GM19455 (cell line): ENCODE measurements at regions not wholly inside any gene's neighbourhood (a gene's known extent, or its start where the extent isn't known, plus 50 kb on each side); places are given as distances from the start of the nearest gene placed in this dataset.

Source experiments
- ATAC-seq: cut with Tn5 transposase; IDR thresholded peaks from one replicate; pipeline ENCODE4 v1.9.1; 2021; ENCODE audit not compliant: unreplicated experiment

GRCh38 chr15:46489276-46489675 is 854.4 kb downstream of the SQOR start:
- ATAC-seq: no peak

- ATAC-seq: no peak
These were observed 861.8 kb downstream of the SQOR start for GRCh38 chr15:46496491-46497115.

DNA sequence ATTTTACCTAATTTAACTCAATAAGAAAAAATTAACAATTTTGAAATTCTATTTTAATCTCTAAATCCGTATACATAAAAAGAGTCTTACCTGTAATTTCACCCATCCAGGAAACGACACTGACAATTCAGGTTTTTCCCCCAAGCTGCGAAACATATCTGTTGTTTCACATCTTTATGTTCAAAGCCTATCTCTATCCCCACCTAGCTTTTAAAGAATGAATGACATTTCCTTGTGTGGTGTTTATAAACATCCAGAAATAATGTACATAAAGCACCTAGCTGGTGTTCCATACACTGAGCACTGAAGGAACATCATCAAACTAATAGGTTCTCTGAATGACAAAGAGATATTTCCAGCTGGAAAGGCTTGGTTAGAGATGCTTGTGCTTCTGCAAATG is 867.8 kb downstream of the SQOR start:
- ATAC-seq: no peak

DNA sequence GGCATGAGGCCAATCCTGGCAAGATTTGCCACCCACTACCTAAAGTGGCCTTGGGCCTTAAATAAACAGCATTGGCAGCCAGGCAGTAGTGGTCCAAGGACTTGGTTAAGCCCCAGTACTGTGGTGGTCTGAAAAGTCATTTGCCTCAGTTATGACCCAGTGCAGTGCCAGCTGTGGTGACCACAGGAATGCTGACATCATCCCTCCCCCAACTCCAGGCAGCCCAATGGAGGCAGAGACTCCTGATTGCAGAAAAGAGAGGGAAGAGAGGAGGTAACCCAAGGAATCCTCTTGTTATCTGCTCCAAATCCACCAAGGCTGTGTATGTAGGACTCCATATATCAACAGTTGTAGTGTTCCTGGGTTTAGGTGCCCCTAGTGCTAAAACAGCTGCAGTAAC is 883.6 kb downstream of the SQOR start:
- ATAC-seq: no peak

- ATAC-seq: no peak
These were observed 888.9 kb downstream of the SQOR start for GRCh38 chr15:46523701-46524100.

DNA sequence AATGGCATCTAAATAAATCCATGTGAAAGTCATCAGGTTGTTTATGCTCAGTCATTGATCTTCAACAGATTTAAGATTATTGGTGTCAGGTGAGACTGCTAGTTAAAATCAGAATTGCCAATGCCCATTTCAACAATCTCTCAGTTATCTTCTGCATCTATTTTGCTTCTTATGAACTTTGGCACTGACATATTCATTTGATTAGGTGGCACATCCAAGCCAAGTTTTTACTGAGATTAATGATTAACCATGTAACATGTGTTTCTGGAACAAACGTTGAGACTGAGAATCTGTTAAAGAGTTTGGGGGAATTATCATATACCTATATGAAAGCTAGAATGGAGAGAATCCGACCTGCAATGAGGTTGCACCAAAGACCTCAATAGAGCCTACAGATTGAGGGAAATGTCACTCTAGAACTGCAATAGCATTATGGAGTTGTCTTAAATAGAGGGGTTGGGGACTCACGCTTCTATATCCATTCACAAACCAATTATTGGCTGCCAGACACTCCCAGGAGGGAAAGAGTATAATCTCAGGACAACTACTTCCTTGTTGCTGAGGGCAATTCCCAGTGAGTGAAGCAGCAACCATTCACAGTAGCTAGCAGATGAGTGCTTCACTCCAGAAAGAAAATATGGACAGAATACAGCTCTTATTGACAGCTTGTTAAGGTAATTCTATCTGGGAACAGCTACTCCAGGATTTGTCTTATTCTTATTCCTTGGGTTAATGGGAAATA is 891.3 kb downstream of the SQOR start:
- ATAC-seq: no peak

DNA sequence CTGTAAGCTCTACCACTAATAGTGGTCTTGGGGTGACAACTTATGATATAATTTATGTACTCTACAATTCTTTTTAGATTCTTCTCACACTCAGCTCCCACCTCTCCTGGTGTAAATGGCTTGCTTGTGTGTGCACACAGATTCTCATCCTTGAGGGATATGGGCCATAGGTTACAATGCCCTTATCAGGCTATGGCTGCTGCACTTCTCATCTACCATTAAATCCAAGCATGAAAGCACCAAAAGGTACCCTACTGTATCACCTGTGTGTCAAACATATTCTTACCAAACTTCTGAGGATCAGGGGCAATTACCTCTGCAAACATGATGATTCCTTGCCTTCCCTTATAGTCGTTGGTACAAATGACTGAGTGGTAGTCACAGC is 891.9 kb downstream of the SQOR start:
- no peak for ATAC-seq

DNA sequence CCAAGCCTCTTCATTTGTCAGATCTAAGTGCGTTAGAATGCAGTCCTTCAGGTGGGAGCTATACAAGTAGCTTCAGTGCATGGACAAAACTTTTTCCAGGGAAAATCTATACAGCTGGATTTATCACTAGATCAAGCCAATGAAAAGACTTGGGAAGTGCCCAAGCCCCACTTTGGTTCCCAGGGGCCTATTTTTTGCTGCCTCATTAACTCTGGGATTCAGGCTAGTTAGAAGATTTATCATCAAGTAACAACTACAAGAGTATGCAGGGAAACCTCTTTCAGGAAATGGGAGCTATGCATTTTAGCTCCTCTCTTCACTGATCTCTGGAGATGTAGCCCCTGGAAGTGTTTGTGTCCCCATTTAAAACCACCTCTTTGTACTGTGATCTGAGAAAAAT is 908.8 kb downstream of the SQOR start:
- no peak for ATAC-seq

DNA sequence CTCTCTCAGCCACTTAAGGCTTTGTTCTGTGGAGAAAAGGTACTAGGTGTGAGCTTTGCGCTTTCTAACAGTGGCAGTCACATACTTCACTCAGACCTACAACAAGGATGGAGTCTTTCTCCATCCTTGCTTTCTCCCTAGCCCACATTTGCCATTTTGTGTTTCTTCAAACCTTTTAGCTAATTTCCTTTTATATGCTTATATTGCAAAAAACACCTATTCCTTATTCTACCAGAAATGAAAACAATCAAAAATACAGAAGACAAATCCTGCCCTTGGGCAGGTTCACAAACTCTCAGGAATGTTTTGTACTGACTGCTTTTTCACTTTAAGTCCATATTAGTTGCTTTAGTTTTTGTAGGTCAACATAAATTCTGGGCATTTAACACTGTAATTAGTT is 914.2 kb downstream of the SQOR start:
- no peak for ATAC-seq

DNA sequence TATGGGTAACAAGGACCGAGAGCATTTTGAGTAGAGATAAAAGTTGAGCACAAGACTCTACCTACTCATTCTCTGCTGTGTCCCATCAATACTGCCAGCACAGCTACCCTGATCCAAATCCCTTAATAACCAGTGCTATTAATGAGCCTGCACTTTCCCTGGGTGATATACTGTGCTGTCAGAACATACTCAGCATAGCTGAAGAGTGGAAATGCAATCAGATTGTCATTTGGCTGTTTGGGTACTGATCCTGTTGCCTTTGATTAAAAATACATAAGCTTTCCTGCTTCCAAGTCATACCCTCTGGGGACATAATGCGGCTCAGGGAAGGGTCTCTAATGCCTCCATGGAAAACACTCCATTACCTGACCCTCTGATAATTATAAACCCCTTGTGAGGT is 917.5 kb downstream of the SQOR start:
- no peak for ATAC-seq

DNA sequence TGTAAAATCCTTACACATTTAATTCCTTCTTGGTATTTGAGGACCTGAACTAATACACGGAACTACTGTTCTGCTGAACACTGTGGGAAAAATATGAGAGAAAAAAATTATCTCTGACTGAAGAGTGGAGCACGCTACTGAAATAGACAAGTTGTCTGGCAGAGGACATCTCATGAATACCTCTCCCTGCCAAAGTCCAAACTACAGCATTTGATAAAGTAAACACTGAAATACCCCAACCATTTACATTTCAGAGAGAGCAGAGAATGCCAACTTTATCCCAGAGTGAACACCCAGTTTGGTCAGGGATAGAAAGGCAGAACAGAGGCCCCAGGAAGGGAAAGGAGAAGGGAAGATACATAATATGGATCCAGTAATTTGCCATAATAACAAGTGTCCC is 920.7 kb downstream of the SQOR start:
- ATAC-seq: no peak

DNA sequence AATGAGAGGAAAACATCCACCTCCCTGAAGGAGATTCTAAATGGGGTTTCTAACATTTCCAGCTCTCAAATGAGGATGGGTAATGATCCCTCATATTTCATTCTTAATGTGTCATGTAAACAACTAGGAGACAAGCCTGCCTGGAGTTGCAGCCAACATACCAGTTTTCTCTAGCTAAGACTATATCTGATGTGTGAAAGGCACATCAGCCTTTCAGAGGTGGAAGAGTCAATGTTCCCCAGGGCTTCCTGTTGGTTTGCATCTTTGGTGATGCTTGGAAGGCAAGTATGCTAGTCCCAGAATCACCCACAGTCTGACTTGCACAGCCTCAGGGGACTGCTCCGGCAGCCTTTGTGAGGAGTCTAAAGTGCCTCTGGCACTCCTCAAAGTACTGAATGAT is 921.2 kb downstream of the SQOR start:
- ATAC-seq: no peak

GRCh38 chr15:46556559-46557379 is 921.9 kb downstream of the SQOR start:
- ATAC-seq: no peak

GRCh38 chr15:46567968-46568367 is 933.1 kb downstream of the SQOR start:
- no peak for ATAC-seq

DNA sequence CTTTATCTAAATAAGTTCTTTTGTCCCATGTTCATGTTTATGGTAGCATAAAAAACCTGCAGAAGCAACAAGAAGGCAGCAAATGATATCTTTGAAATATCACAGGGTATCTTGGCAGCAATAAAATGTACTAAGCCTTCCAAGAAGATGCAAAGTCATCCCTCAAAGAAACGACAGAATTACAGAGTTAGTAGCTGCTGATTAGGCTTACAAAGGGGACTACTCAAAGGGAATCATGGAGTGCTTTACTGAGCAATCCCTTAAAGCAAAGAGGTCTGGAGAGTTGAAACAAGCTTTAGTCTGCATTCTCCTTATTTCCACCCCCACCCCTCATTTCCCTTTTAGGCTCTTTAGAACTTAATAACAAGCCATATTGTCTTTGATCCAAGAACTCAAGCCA is 935.0 kb downstream of the SQOR start:
- no peak for ATAC-seq

DNA sequence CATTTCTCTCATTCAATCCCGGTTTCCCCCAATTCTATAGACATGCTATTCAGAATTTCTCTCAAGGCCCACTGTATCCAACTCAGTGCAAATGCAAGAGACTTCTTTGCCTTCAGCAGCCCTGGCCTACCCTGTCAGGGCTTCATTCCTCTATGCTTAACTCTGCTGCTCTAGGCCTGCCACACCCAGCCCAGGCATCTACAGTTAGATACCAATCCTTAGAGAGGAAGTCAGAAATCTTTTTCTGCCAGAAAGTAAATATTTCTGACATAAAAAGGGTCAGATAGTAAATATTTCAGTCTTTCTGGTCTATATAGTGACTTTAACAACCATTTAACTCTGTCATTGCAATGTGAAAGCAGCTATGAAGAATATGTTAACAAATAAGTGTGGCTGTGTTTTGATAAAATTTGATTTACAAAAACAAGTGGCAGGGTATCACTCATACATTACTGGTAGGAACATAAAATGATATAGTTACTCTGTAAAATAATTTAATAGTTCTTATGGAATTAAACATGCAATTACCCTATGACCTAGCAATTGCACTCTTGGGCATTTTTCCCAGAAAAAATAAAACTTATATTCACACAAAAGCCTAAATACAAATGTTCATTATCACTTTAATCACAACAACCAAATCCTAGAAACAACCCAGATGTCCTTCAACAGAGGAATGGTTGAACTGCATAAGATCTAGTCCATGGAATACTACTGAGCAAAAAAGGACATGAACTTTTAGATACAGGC is 942.0 kb downstream of the SQOR start:
- ATAC-seq: no peak

DNA sequence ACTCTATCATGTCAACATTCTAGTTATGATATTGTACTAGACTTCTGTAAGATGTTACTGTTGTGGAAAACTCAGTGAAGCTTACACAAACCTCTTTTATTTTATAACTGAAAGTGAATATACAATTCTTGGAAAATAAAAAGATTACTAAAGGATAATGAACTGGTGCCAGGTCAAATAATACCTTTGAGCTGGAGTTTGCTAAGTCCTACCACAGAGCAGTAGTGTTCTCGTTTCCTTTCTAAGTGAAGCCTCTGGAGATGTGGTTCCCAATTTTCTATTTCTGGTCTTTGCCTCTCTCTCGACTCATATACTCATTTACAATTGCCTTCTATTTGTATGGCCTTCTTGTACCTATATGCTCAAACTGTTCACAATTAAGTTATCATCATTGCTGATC is 942.9 kb downstream of the SQOR start:
- no peak for ATAC-seq

- ATAC-seq: no peak
These were observed 945.7 kb downstream of the SQOR start for GRCh38 chr15:46580487-46580886.

DNA sequence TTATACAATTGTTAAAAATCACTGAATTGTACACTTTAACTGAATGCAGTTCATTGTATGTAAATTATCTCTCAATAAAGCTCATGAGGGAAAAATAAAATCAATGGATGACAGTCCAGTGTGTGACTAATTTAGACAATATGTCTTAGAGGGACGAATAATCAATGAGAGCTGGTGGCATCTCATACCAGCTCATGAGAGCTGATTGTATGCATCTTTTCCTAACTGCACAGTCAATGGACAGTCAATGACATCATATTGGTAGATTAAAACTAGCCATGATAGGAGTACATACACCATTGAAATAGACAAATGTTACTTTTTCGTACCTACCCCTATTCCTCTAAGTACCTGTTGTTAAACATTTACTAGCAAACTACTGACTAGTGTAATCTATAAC is 946.1 kb downstream of the SQOR start:
- no peak for ATAC-seq

GRCh38 chr15:46589088-46589487 is 954.3 kb downstream of the SQOR start:
- ATAC-seq: no peak

DNA sequence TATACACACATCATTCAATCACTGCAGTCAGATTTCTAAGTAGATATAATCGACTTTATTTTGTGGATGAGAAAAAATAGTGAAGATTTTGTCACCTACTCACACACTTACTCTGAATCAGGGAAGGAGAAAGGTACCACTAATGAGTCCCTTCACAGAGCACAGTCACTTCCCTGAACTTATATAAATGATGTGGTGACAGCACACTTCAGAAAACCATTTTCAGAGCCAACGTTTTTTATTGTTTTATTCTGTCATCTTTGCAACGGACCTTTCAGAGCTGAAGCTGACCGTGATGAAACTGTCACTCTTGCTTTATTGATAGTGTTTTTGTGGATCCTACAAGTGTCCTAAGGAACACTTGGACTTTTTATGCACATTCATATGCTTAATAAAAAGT is 956.6 kb downstream of the SQOR start:
- no peak for ATAC-seq
